ENCODE measurements at regions not wholly inside any gene's neighbourhood (a gene's known extent, or its start where the extent isn't known, plus 50 kb on each side); places are given as distances from the start of the nearest gene placed in this dataset.
A peak's percentile ranks its signal among the peaks of the same experiment; 100 is the strongest.

GRCh38 chr1:243910607-243911006 is 60.6 kb upstream of the AKT3 start:
- no peak overlapping the region for H3K4me3 ChIP-seq (replicated peaks in 1 of 3; ENCODE audit: low read depth in 2 of 3, low read length in 3 of 3)
- peaks cover 8 to 12% (median 11%) of the 10 kb centered on the region in 7 donors for H3K9me3 Mint-ChIP-seq
- H3K27ac ChIP-seq (ENCODE audit: low read depth in 1 of 2, low read length in 2 of 2): peak overlapping the region in 1 of 2 donors; percentile 5
- peaks cover 6% of the 10 kb centered on the region for H3K4me1 Mint-ChIP-seq
- H3K4me1 ChIP-seq (ENCODE audit: control insufficient read depth in 1 of 2, insufficient read depth in 2 of 2, low read length in 2 of 2): peaks cover 0 to 3% of the 10 kb centered on the region in 2 donors
- H2AFZ ChIP-seq (ENCODE audit: insufficient read depth, low read depth, low read length, poor library complexity, severe bottlenecking): peak overlapping the region; percentile 63
- H3K27ac Mint-ChIP-seq: peak overlapping the region; percentile 65 to 90 (median 78)
- H4K20me1 ChIP-seq (ENCODE audit: insufficient read depth, low read length): no peaks in the 10 kb centered on the region
- H3K9ac ChIP-seq (ENCODE audit: insufficient read depth, low read length, poor library complexity, severe bottlenecking): no peak overlapping the region
- no peaks in the 10 kb centered on the region for H3K9me3 ChIP-seq (replicated peaks in 1 of 2; ENCODE audit: control insufficient read depth in 1 of 2, insufficient read depth in 1 of 2, low read length in 2 of 2)
- H3K4me3 Mint-ChIP-seq: no peak overlapping the region
- H3K36me3 Mint-ChIP-seq: no peaks in the 10 kb centered on the region
- no peaks in the 10 kb centered on the region for H3K36me3 ChIP-seq (replicated peaks in 1 of 2; ENCODE audit: control insufficient read depth in 1 of 2, insufficient read depth in 2 of 2, low read length in 2 of 2)
- peaks cover 11 to 24% (median 20%) of the 10 kb centered on the region in 3 donors for H3K27me3 Mint-ChIP-seq (ENCODE audit: low read depth in 3 of 3)
- TF ChIP-seq, protein P1, sequence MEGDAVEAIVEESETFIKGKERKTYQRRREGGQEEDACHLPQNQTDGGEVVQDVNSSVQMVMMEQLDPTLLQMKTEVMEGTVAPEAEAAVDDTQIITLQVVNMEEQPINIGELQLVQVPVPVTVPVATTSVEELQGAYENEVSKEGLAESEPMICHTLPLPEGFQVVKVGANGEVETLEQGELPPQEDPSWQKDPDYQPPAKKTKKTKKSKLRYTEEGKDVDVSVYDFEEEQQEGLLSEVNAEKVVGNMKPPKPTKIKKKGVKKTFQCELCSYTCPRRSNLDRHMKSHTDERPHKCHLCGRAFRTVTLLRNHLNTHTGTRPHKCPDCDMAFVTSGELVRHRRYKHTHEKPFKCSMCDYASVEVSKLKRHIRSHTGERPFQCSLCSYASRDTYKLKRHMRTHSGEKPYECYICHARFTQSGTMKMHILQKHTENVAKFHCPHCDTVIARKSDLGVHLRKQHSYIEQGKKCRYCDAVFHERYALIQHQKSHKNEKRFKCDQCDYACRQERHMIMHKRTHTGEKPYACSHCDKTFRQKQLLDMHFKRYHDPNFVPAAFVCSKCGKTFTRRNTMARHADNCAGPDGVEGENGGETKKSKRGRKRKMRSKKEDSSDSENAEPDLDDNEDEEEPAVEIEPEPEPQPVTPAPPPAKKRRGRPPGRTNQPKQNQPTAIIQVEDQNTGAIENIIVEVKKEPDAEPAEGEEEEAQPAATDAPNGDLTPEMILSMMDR (IDR thresholded peaks at IDR 0.05): no peak
- intact Hi-C loops (cut with micrococcal nuclease): no loop called here
- peaks cover 5 to 8% of the 10 kb centered on the region in 2 donors for H3K27me3 ChIP-seq (ENCODE audit: control insufficient read depth in 2 of 2, insufficient read depth in 2 of 2, low read length in 2 of 2)
- no peaks in the 10 kb centered on the region for H3K79me2 ChIP-seq (ENCODE audit: insufficient read depth, low read length)
- WGBS (ENCODE audit: insufficient coverage): 51% methylated on average over 6 of the region's 6 CpGs
- peak; percentile 65 to 78 (median 69) for DNase-seq
- H3K4me2 ChIP-seq (replicated peaks; ENCODE audit: extremely low read depth, low read length, poor library complexity, severe bottlenecking): no peak overlapping the region

DNA sequence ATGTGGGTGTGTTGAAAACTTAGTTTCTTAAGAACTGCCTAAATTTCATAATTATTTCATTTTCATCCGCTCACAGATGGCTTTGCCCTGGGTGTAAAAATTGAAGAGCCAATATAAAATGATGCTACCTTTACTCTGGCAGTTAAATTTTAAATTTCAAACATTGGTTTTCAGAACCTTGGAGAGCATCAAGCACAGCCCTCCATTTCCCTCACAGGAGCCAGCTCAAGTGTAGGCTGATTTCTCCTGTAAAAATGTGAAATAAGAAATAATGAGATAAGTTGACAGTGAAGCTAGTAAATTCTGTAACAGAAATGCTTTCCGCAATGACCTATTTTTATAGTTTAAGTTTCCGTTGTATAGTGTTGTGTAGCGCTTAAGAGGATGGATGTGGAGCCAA is 53.9 kb upstream of the AKT3 start:
- Mint-ChIP-seq H3K4me3 (no peak overlapping the region), H3K27me3 (ENCODE audit: low read depth in 3 of 3) (peaks cover 6 to 16% (median 12%) of the 10 kb centered on the region in 3 donors), H3K4me1 (no peaks in the 10 kb centered on the region), H3K9me3 (no peaks in the 10 kb centered on the region), H3K36me3 (no peaks in the 10 kb centered on the region), H3K27ac (no peak overlapping the region)
- H3K79me2 ChIP-seq (ENCODE audit: insufficient read depth, low read length): no peaks in the 10 kb centered on the region
- whole genome bisulfite sequencing (ENCODE audit: insufficient coverage): 97% methylated on average over 3 of the region's 4 CpGs
- intact Hi-C loops (cut with micrococcal nuclease): no loop called here
- no peak overlapping the region for H3K9ac ChIP-seq (ENCODE audit: insufficient read depth, low read length, poor library complexity, severe bottlenecking)
- no peaks in the 10 kb centered on the region for H3K36me3 ChIP-seq (replicated peaks in 1 of 2; ENCODE audit: control insufficient read depth in 1 of 2, insufficient read depth in 2 of 2, low read length in 2 of 2)
- H3K27me3 ChIP-seq (ENCODE audit: control insufficient read depth in 2 of 2, insufficient read depth in 2 of 2, low read length in 2 of 2): peaks cover 6 to 8% of the 10 kb centered on the region in 2 donors
- H3K4me3 ChIP-seq (replicated peaks in 1 of 3; ENCODE audit: low read depth in 2 of 3, low read length in 3 of 3): no peak overlapping the region
- no peaks in the 10 kb centered on the region for H4K20me1 ChIP-seq (ENCODE audit: insufficient read depth, low read length)
- no peak overlapping the region for H3K27ac ChIP-seq (ENCODE audit: low read depth in 1 of 2, low read length in 2 of 2)
- no peak overlapping the region for H3K4me2 ChIP-seq (replicated peaks; ENCODE audit: extremely low read depth, low read length, poor library complexity, severe bottlenecking)
- H3K4me1 ChIP-seq (ENCODE audit: control insufficient read depth in 1 of 2, insufficient read depth in 2 of 2, low read length in 2 of 2): no peaks in the 10 kb centered on the region
- no peak overlapping the region for H2AFZ ChIP-seq (ENCODE audit: insufficient read depth, low read depth, low read length, poor library complexity, severe bottlenecking)
- no peaks in the 10 kb centered on the region for H3K9me3 ChIP-seq (replicated peaks in 1 of 2; ENCODE audit: control insufficient read depth in 1 of 2, insufficient read depth in 1 of 2, low read length in 2 of 2)
- no peak for DNase-seq
- TF ChIP-seq, protein P1 (IDR thresholded peaks at IDR 0.05): no peak

Data from CD14-positive monocyte (primary cell).